GM23338 (cell line): ENCODE measurements at regions not wholly inside any gene's neighbourhood (a gene's known extent, or its start where the extent isn't known, plus 50 kb on each side); places are given as distances from the start of the nearest gene placed in this dataset.

Source experiments
- CREB1 ChIP-seq: fragments of 250-450 bp; sonication (Bioruptor Pico); IDR thresholded peaks from 2 replicates; pipeline ENCODE4 v1.5.0; 2020; ENCODE audit warnings: low read depth, mild to moderate bottlenecking, moderate library complexity
- CTCF ChIP-seq, 2 experiments: fragments of 200-600 bp in 1 of 2; sonication (generic) in 1 of 2; conservative IDR thresholded peaks; 2 replicates each; pipeline versions ENCODE4 v1.5.1 to v1.6.1; 2016 to 2017; ENCODE audit warnings: antibody characterized with exemption in 2 of 2, low read depth in 2 of 2, mild to moderate bottlenecking in 2 of 2, moderate library complexity in 1 of 2
- EZH2 ChIP-seq: fragments of 200-600 bp; sonication (generic); IDR thresholded peaks from one replicate; pipeline ENCODE4 v1.8.0; 2017; ENCODE audit warnings: antibody characterized with exemption, mild to moderate bottlenecking, low read depth; ENCODE audit not compliant: unreplicated experiment
- EZH2phosphoT487 ChIP-seq: fragments of 200-600 bp; sonication (generic); IDR thresholded peaks from one replicate; pipeline ENCODE4 v1.8.1; 2018; ENCODE audit warnings: antibody characterized with exemption; ENCODE audit not compliant: unreplicated experiment
- JUNB ChIP-seq: IDR thresholded peaks from one replicate; pipeline ENCODE4 v1.6.1; 2016; ENCODE audit warnings: antibody characterized with exemption; ENCODE audit not compliant: unreplicated experiment
- NANOG ChIP-seq: IDR thresholded peaks from 2 replicates; pipeline ENCODE4 v1.6.1; 2016; ENCODE audit warnings: antibody characterized with exemption, borderline replicate concordance
- POLR2AphosphoS5 ChIP-seq: IDR thresholded peaks from 2 replicates; pipeline ENCODE4 v1.6.1; 2016; ENCODE audit warnings: antibody characterized with exemption, low read depth
- REST ChIP-seq: IDR thresholded peaks from one replicate; pipeline ENCODE4 v1.6.1; 2018; ENCODE audit warnings: antibody characterized with exemption; ENCODE audit not compliant: unreplicated experiment

GRCh38 chr20:50381075-50381732, 129.0 kb upstream of the PTPN1 start:
- TF ChIP-seq CTCF (conservative IDR thresholded peaks at IDR 0.05; ENCODE audit: low read depth in 2 of 2): no peak
- TF ChIP-seq EZH2: no peak
- no peak for TF ChIP-seq JUNB
- TF ChIP-seq REST: no peak
- no peak for TF ChIP-seq CREB1 (CRISPR knock-in tag)
- no peak for TF ChIP-seq EZH2phosphoT487
- no peak for TF ChIP-seq POLR2AphosphoS5
- no peak for TF ChIP-seq NANOG
